Esophagus squamous epithelium (tissue), 5 donors: ENCODE measurements at regions not wholly inside any gene's neighbourhood (a gene's known extent, or its start where the extent isn't known, plus 50 kb on each side); places are given as distances from the start of the nearest gene placed in this dataset.

ENCODE experiments used
- DNase-seq: peaks from one replicate; lab custom pipeline; 2025; lab: John Stamatoyannopoulos, UW
- H3K27ac ChIP-seq, 4 donors: fragments of 200-600 bp; sonication (generic); one replicate each; pipeline ENCODE4 v1.5.1; 2016 to 2019; ENCODE audit warnings: mild to moderate bottlenecking in 1 of 4
- H3K27me3 ChIP-seq, 4 donors: fragments of 200-600 bp; sonication (generic); 1 replicate in 3 of 4; 2 replicates in 1 of 4; pipeline versions ENCODE4 v1.5.1 to v1.6.0; 2017 to 2021; ENCODE audit warnings: antibody characterized with exemption in 1 of 4
- H3K36me3 ChIP-seq, 3 donors: fragments of 200-600 bp; sonication (generic); one replicate each; pipeline ENCODE4 v1.5.1; 2016 to 2019
- H3K4me1 ChIP-seq, 3 donors: fragments of 200-600 bp; sonication (generic); one replicate each; pipeline ENCODE4 v1.5.1; 2017 to 2019
- H3K4me3 ChIP-seq, 4 donors: fragments of 200-600 bp; sonication (generic); 1 replicate in 3 of 4; 2 replicates in 1 of 4; pipeline ENCODE4 v1.5.1; 2016 to 2019; ENCODE audit warnings: mild to moderate bottlenecking in 2 of 4, moderate library complexity in 1 of 4
- H3K9me3 ChIP-seq, 3 donors: fragments of 200-600 bp; sonication (generic); one replicate each; pipeline ENCODE4 v1.5.1; 2016 to 2019
- CTCF ChIP-seq, 6 experiments: fragments of 450-650 bp in 4 of 6; fragments of 200-600 bp in 2 of 6; sonication (generic) in 2 of 6; IDR thresholded peaks; one replicate each; pipeline ENCODE4 v1.5.1; 2016 to 2019; ENCODE audit warnings: antibody characterized with exemption in 6 of 6, mild to moderate bottlenecking in 4 of 6, moderate library complexity in 4 of 6
- POLR2A ChIP-seq, 4 donors: fragments of 450-650 bp; IDR thresholded peaks; one replicate each; pipeline ENCODE4 v1.6.1; 2017; ENCODE audit warnings: antibody characterized with exemption in 4 of 4, mild to moderate bottlenecking in 4 of 4, moderate library complexity in 3 of 4
- WGBS, 2 donors: methylation state at CpG; one replicate each; pipeline ENCODE4 v1.1.5; 2018; 5-methylcytosine and 5-hydroxymethylcytosine counted together
- intact Hi-C: fragments of 100-400 bp; cut with DNase I; formaldehyde crosslinking; loops from one replicate; pipeline ENCODE4 v1.15.0; 2022
- donor health status: DM: yes; HTN: yes; CAD: no.

- Histone ChIP-seq H3K27ac (no peak overlapping the region), H3K36me3 (no peaks in the 10 kb centered on the region), H3K27me3 (no peaks in the 10 kb centered on the region), H3K4me1 (no peaks in the 10 kb centered on the region), H3K4me3 (no peak overlapping the region), H3K9me3 (no peaks in the 10 kb centered on the region)
- intact Hi-C loops: no loop called here
- no peak for DNase-seq
- no peak for TF ChIP-seq POLR2A (IDR thresholded peaks at IDR 0.05)
- no peak for TF ChIP-seq CTCF (IDR thresholded peaks at IDR 0.05)
- 25 to 39% methylated on average over 4 of the region's 4 CpGs for WGBS, 2 donors
These were observed 266.8 kb upstream of the SRRM4 start for GRCh38 chr12:118714500-118714899.

- TF ChIP-seq CTCF (IDR thresholded peaks at IDR 0.05) (no peak), POLR2A (IDR thresholded peaks at IDR 0.05) (no peak)
- Histone ChIP-seq H3K9me3 (no peaks in the 10 kb centered on the region), H3K4me3 (no peak overlapping the region), H3K36me3 (no peaks in the 10 kb centered on the region), H3K4me1 (no peaks in the 10 kb centered on the region), H3K27ac (no peak overlapping the region), H3K27me3 (no peaks in the 10 kb centered on the region)
- WGBS, 2 donors: 72 to 73% methylated on average over 2 of the region's 2 CpGs
- no peak for DNase-seq
- intact Hi-C loops: no loop called here
These were observed 265.7 kb upstream of the SRRM4 start for GRCh38 chr12:118715647-118716046.

- Histone ChIP-seq H3K27me3 (no peaks in the 10 kb centered on the region), H3K4me3 (no peak overlapping the region), H3K9me3 (no peaks in the 10 kb centered on the region), H3K27ac (no peak overlapping the region), H3K36me3 (no peaks in the 10 kb centered on the region), H3K4me1 (no peaks in the 10 kb centered on the region)
- 63 to 70% methylated on average over 11 of the region's 11 CpGs for WGBS, 2 donors
- no peak for TF ChIP-seq POLR2A (IDR thresholded peaks at IDR 0.05)
- no peak for TF ChIP-seq CTCF (IDR thresholded peaks at IDR 0.05)
- DNase-seq: no peak
- intact Hi-C loops: no loop called here
These were observed 254.0 kb upstream of the SRRM4 start for GRCh38 chr12:118727196-118727978.

GRCh38 chr12:118727979-118728366 is 253.4 kb upstream of the SRRM4 start:
- Histone ChIP-seq H3K27me3 (no peaks in the 10 kb centered on the region), H3K27ac (no peak overlapping the region), H3K36me3 (no peaks in the 10 kb centered on the region), H3K4me1 (no peaks in the 10 kb centered on the region), H3K9me3 (no peaks in the 10 kb centered on the region), H3K4me3 (no peak overlapping the region)
- 75 to 77% methylated on average over 3 of the region's 3 CpGs for WGBS, 2 donors
- TF ChIP-seq CTCF (IDR thresholded peaks at IDR 0.05): no peak
- no peak for TF ChIP-seq POLR2A (IDR thresholded peaks at IDR 0.05)
- intact Hi-C loops: no loop called here
- DNase-seq: no peak

- Histone ChIP-seq H3K27ac (no peak overlapping the region), H3K4me3 (no peak overlapping the region), H3K36me3 (no peaks in the 10 kb centered on the region), H3K4me1 (no peaks in the 10 kb centered on the region), H3K27me3 (no peaks in the 10 kb centered on the region), H3K9me3 (no peaks in the 10 kb centered on the region)
- intact Hi-C loops: no loop called here
- 45 to 54% methylated on average over 7 of the region's 7 CpGs for WGBS, 2 donors
- no peak for TF ChIP-seq POLR2A (IDR thresholded peaks at IDR 0.05)
- no peak for TF ChIP-seq CTCF (IDR thresholded peaks at IDR 0.05)
- no peak for DNase-seq
These were observed 247.1 kb upstream of the SRRM4 start for GRCh38 chr12:118734266-118734665.
